LNCaP clone FGC (cell line): ENCODE measurements at regions not wholly inside any gene's neighbourhood (a gene's known extent, or its start where the extent isn't known, plus 50 kb on each side); places are given as distances from the start of the nearest gene placed in this dataset.

ENCODE experiments used
- DNase-seq: peaks from one replicate; pipeline ENCODE4 v3.0.0-alpha.2; 2011; ENCODE audit warnings: low read depth
- H3K4me3 ChIP-seq: 2 replicates; pipeline ENCODE4 v1.5.1; 2011; ENCODE audit warnings: mild to moderate bottlenecking, low read depth, low read length, control low read depth
- CTCF ChIP-seq: IDR thresholded peaks from 2 replicates; pipeline ENCODE4 v1.5.1; 2012; ENCODE audit warnings: mild to moderate bottlenecking; ENCODE audit not compliant: control insufficient read depth, insufficient read depth; ENCODE audit errors: extremely low read depth

GRCh38 chr17:33514369-33514768 lies 221.3 kb upstream of the ASIC2 start:
- no peak for DNase-seq
- H3K4me3 ChIP-seq: no peak overlapping the region
- no peak for TF ChIP-seq CTCF

- DNase-seq: no peak
- no peak overlapping the region for H3K4me3 ChIP-seq
Measured at GRCh38 chr17:33515974-33516373, 222.9 kb upstream of the ASIC2 start.

GRCh38 chr17:33516645-33517044 lies 223.6 kb upstream of the ASIC2 start:
- TF ChIP-seq CTCF: no peak
- no peak for DNase-seq

More at GRCh38 chr17:33515974-33516373, 222.9 kb upstream of the ASIC2 start:
- no peak for TF ChIP-seq CTCF

GRCh38 chr17:33517746-33518145 lies 224.7 kb upstream of the ASIC2 start:
- no peak for DNase-seq
- no peak overlapping the region for H3K4me3 ChIP-seq
- no peak for TF ChIP-seq CTCF

More at GRCh38 chr17:33516645-33517044, 223.6 kb upstream of the ASIC2 start:
- H3K4me3 ChIP-seq: no peak overlapping the region

GRCh38 chr17:33519692-33520091 lies 226.6 kb upstream of the ASIC2 start:
- H3K4me3 ChIP-seq: no peak overlapping the region
- no peak for TF ChIP-seq CTCF
- DNase-seq: no peak

- no peak for DNase-seq
- peak; percentile 78 for TF ChIP-seq CTCF
- no peak overlapping the region for H3K4me3 ChIP-seq
Measured at GRCh38 chr17:33520426-33521330, 227.6 kb upstream of the ASIC2 start.

GRCh38 chr17:33521784-33522183 lies 228.7 kb upstream of the ASIC2 start:
- no peak overlapping the region for H3K4me3 ChIP-seq
- no peak for DNase-seq
- TF ChIP-seq CTCF: peak; percentile 60
